Pancreas (tissue), 10 donors: ENCODE measurements at regions not wholly inside any gene's neighbourhood (a gene's known extent, or its start where the extent isn't known, plus 50 kb on each side); places are given as distances from the start of the nearest gene placed in this dataset.
A peak's percentile ranks its signal among the peaks of the same experiment; 100 is the strongest.
"Not testable (repeated sequence)": the region's sequence is repeated elsewhere in the genome, so short reads cannot be mapped to it uniquely, and the experiment has no call there.

Source experiments
- ATAC-seq, 4 donors: fragments of 200-7000 bp; cut with Tn5 transposase; one replicate each; pipeline versions ENCODE4 v1.8.0 to v1.9.1; 2020; ENCODE audit warnings: mild to moderate bottlenecking in 4 of 4, moderate library complexity in 4 of 4
- DNase-seq, 6 donors: peaks; one replicate each; pipeline ENCODE4 v3.0.0-alpha.2; 2020
- FAIRE-seq: peaks from 2 replicates; lab custom pipeline; 2012; peaks lifted over from hg19 to GRCh38; lab: Jason Lieb, UNC
- H3K27ac ChIP-seq, 4 donors: fragments of 200-600 bp; sonication (generic); 1 replicate in 3 of 4; 2 replicates in 1 of 4; pipeline versions ENCODE4 v1.5.0 to v1.8.0; 2020
- H3K27me3 ChIP-seq, 4 donors: fragments of 200-600 bp; one replicate each; pipeline ENCODE4 v1.8.0; 2021
- H3K36me3 ChIP-seq, 3 donors: fragments of 200-600 bp; sonication (generic) in 1 of 3; one replicate each; pipeline versions ENCODE4 v1.5.0 to v1.8.0; 2020 to 2021
- H3K4me1 ChIP-seq, 3 donors: fragments of 200-600 bp; one replicate each; pipeline ENCODE4 v1.8.0; 2021
- H3K4me3 ChIP-seq, 4 donors: fragments of 200-600 bp; sonication (generic) in 2 of 4; one replicate each; pipeline versions ENCODE4 v1.5.0 to v1.8.0; 2020 to 2021
- H3K9me3 ChIP-seq, 4 donors: fragments of 200-600 bp; one replicate each; pipeline ENCODE4 v1.8.0; 2021
- WGBS, 2 donors: extraction: QIAGEN DNeasy Blood & Tissue Kit; methylation state at CpG; one replicate each; pipeline ENCODE4 v1.1.7; 2013; 5-methylcytosine and 5-hydroxymethylcytosine counted together
- intact Hi-C, 3 donors: fragments of 100-400 bp; cut with DNase I; formaldehyde crosslinking; loops; one replicate each; pipeline versions ENCODE4 v1.11.1 to v1.14.2; 2022
- TF ChIP-seq, protein P1 (sequence below), 4 donors: fragments of 200-600 bp; sonication (generic) in 3 of 4; IDR thresholded peaks; one replicate each; pipeline versions ENCODE4 v1.5.0 to v1.8.0; 2021; ENCODE audit warnings: antibody characterized with exemption in 4 of 4
- donor health status: healthy with polysubstance abuse.
- donor health status: DM: no; HTN: no; CAD: no; lungs with moderate emphysema.
- donor health status: DM: no; HTN: no; CAD: no.
- donor health status: control.
- donor health status: control.
- donor health status: Bipolar disorder and iron deficiency.
- donor health status: DM: yes; HTN: yes; CAD: no.
- donor health status: DM: no; HTN: no; CAD: no.
- donor health status: DM: no; HTN: no; CAD: no.
- donor health status: DM: yes; HTN: yes; CAD: no.

DNA sequence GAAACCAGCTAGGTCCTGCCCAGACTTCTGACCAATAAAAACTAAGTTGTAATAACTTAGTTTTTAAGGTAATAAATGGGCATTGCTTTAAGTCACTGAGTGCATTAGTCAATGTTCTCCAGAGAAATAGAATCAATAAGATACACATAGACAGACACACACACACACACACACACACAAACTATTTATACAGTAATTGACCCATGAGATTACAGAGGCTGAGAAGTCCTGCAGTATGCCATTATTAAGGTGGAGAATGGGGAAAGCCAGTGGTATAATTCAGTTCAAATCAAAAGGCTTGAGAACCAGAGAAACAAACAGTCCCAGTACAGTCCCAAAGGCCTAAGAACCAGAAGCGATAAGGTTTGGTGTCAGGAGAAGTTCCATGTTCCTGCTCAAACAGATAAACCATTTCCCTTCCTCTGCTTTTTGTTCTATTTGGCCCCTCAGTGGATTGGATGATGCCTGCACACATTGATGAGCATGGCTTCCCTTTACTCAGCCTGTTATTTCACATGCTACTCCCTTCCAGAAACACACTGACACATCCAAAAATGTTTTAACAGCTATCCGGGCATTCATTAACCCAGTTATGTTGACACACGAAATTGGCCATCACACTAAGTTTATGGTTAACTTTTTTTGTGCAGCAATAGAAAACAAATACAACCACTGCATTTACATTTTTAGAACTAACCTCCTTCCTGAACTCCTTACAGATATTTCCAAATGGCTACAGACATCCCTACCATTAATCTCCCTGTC lies 828.2 kb upstream of the NCAM2 start:
- no peaks in the 10 kb centered on the region for H3K4me1 ChIP-seq
- WGBS, 2 donors: 29 to 31% methylated on average over 3 of the region's 3 CpGs
- peak overlapping the region in 1 of 4 donors; percentile 3 for H3K27ac ChIP-seq
- H3K27me3 ChIP-seq: no peaks in the 10 kb centered on the region
- FAIRE-seq (no peak), DNase-seq (no peak), ATAC-seq (peak; percentile 53 to 81 (median 66))
- intact Hi-C loops: no loop called here
- H3K36me3 ChIP-seq: no peaks in the 10 kb centered on the region
- TF ChIP-seq, protein P1, sequence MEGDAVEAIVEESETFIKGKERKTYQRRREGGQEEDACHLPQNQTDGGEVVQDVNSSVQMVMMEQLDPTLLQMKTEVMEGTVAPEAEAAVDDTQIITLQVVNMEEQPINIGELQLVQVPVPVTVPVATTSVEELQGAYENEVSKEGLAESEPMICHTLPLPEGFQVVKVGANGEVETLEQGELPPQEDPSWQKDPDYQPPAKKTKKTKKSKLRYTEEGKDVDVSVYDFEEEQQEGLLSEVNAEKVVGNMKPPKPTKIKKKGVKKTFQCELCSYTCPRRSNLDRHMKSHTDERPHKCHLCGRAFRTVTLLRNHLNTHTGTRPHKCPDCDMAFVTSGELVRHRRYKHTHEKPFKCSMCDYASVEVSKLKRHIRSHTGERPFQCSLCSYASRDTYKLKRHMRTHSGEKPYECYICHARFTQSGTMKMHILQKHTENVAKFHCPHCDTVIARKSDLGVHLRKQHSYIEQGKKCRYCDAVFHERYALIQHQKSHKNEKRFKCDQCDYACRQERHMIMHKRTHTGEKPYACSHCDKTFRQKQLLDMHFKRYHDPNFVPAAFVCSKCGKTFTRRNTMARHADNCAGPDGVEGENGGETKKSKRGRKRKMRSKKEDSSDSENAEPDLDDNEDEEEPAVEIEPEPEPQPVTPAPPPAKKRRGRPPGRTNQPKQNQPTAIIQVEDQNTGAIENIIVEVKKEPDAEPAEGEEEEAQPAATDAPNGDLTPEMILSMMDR (IDR thresholded peaks at IDR 0.05): no peak
- H3K9me3 ChIP-seq: no peaks in the 10 kb centered on the region
- no peak overlapping the region for H3K4me3 ChIP-seq

DNA sequence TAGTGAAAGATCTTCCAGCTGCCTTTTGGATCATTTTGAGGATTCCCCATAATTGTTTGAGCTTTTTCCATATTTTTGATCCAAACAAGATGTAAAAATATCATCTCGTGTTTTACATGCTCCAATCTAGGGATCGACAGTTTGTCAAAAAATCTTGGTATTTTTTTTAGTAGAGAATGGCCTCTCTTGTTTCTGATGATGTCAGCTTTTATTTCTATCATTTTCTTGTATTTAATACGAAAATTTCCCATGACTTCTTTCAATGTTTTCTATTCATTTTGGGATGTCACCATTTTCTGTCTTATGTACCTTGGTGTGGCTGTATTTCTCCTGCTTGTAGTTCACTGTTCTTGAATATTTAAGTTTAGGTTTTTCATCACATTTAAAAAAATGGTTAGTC lies 812.0 kb upstream of the NCAM2 start:
- no peaks in the 10 kb centered on the region for H3K27me3 ChIP-seq
- no peak overlapping the region for H3K27ac ChIP-seq
- no peaks in the 10 kb centered on the region for H3K9me3 ChIP-seq
- H3K4me1 ChIP-seq: no peaks in the 10 kb centered on the region
- no peak for FAIRE-seq
- no peak for DNase-seq
- intact Hi-C loops: no loop called here
- H3K4me3 ChIP-seq: no peak overlapping the region
- TF ChIP-seq, protein P1 (IDR thresholded peaks at IDR 0.05): no peak
- 33 to 42% methylated on average over 3 of the region's 3 CpGs for WGBS, 2 donors
- H3K36me3 ChIP-seq: no peaks in the 10 kb centered on the region
- ATAC-seq: no peak

DNA sequence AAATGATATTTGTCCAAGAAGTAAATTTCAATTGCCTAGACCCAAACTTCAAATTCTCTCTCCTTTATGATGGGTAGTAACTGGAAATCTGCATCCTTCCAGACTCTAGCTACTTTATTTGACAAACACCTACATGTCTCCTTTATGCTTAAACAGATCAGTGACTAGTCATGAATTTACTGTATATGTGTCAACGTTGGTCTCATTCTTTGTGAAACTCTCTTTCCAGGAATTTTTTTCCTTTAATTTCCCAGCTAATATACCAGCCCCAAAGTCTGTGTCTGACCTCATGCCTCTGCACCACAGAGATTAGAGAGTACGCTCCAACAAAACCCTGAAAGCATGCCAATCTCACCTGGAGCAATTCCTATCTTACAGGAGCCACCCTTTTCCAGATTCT lies 811.2 kb upstream of the NCAM2 start:
- Histone ChIP-seq H3K4me1 (no peaks in the 10 kb centered on the region), H3K9me3 (no peaks in the 10 kb centered on the region), H3K36me3 (no peaks in the 10 kb centered on the region), H3K4me3 (no peak overlapping the region), H3K27me3 (no peaks in the 10 kb centered on the region), H3K27ac (no peak overlapping the region)
- WGBS, 2 donors: 33 to 35% methylated on average over 2 of the region's 2 CpGs
- intact Hi-C loops: no loop called here
- TF ChIP-seq, protein P1 (IDR thresholded peaks at IDR 0.05): no peak
- no peak for DNase-seq
- ATAC-seq: no peak
- FAIRE-seq: no peak

DNA sequence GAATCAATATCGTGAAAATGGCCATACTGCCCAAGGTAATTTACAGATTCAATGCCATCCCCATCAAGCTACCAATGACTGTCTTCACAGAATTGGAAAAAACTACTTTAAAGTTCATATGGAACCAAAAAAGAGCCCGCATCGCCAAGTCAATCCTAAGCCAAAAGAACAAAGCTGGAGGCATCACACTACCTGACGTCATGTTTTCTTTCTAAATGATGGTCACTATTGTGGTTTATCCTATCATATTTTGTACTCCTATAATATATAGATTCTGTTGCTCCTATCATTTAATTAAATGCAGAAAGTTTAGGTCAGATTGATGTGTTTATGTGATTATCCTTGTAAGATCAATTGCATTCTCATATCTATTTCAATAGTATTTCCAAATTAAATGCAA lies 796.9 kb upstream of the NCAM2 start:
- H3K4me3 ChIP-seq, ATAC-seq, FAIRE-seq, intact Hi-C loops, H3K9me3 ChIP-seq, H3K4me1 ChIP-seq, H3K36me3 ChIP-seq, DNase-seq, H3K27ac ChIP-seq, H3K27me3 ChIP-seq: not testable (repeated sequence)
- WGBS, 2 donors: 80 to 83% methylated on average over 3 of the region's 4 CpGs

DNA sequence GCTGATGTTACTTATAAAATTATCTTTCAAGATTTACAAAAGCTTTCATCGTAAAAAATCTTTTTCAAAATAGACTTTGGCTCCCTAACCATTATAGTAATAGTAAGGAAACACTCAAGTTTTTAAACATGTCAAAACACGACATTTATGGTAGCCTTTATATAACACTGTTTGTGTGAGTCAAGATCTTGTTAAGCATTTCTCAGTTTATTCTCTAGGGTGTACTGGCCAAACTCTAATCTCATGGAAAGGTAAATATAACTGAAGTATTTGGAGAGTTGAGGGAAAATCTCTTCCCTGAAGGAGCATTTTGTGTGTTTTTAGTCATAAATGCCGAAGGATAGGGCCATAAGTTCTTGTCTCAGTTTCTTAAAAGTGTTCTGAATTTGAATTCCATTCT lies 790.9 kb upstream of the NCAM2 start:
- intact Hi-C loops: no loop called here
- peak in 3 of 4 donors; percentile 14 to 62 (median 26) for ATAC-seq
- WGBS, 2 donors: 31 to 41% methylated on average over 3 of the region's 3 CpGs
- H3K27me3 ChIP-seq: no peaks in the 10 kb centered on the region
- FAIRE-seq: peak; percentile 63
- DNase-seq: no peak
- H3K9me3 ChIP-seq: no peaks in the 10 kb centered on the region
- H3K4me3 ChIP-seq: no peak overlapping the region
- no peaks in the 10 kb centered on the region for H3K36me3 ChIP-seq
- H3K4me1 ChIP-seq: peaks cover 0 to 3% (median 0%) of the 10 kb centered on the region in 3 donors
- TF ChIP-seq, protein P1 (IDR thresholded peaks at IDR 0.05): no peak
- no peak overlapping the region for H3K27ac ChIP-seq
